AG08396 (cell line): ENCODE measurements at regions not wholly inside any gene's neighbourhood (a gene's known extent, or its start where the extent isn't known, plus 50 kb on each side); places are given as distances from the start of the nearest gene placed in this dataset.
"Not testable (repeated sequence)": the region's sequence is repeated elsewhere in the genome, so short reads cannot be mapped to it uniquely, and the experiment has no call there.

Source experiments
- DNase-seq: peaks from one replicate; pipeline ENCODE4 v3.0.0; 2012; ENCODE audit warnings: low spot score, mixed read lengths

DNA sequence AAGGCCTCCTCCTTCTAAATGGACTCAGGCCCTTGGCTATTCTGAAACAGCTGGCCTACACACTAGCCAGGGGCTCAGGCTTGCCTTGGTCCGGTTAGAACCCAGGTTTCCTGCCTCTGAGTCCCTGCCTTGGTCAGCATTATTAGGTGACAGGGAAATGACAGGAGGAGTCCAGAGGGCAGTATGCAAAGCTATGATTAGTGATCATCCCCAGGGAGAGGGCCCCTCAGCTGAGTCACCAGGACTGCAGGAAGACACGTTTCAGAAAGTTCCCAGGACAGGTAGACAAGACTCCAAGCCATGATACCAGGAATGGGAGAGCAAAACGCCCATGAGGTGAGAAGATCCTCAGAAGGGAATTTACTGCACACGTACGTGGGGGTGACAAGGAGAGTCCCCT is 301.1 kb upstream of the COBL start:
- DNase-seq, result no peak

DNA sequence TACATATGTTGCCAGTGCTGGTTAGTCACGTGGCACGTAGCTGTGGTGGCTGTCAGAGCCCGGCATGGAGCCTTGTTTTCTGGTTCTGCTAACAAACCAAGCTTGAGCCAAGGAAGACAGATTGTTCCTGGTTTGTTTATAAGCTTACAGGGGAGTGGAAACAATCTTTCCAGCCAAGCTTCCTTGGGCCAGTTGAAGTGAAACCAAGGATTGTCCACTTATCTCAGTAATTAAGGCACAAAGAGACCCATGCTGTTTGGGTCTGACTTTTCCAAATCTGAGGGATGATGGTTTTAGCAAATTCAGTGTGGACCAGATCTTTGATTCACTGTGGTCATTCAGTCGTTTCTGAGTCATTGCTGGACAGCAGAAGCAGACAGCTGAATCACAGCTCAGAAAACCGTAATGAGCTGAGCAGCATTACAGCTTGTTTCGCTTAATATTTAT is 297.3 kb upstream of the COBL start:
- DNase-seq, result no peak

DNA sequence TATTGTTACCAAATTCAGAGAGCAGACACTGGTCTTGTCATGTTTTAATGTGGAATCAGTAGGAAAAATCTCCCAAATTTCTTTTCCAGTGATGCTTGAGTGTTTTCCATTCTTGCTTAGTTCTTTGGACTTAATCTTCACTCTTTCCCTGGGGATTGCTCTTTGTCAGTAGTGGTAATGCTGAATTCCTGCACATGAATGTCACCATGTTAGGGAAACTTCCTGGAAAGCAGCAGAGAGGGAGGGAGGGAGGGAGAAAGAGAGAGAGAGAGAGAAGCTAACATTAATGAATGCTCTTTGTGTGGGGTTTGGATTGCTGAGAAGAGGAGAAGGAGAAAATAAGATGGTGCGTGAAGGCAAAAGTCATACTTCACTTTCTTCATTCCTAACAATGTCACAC is 295.3 kb upstream of the COBL start:
- no peak for DNase-seq

DNA sequence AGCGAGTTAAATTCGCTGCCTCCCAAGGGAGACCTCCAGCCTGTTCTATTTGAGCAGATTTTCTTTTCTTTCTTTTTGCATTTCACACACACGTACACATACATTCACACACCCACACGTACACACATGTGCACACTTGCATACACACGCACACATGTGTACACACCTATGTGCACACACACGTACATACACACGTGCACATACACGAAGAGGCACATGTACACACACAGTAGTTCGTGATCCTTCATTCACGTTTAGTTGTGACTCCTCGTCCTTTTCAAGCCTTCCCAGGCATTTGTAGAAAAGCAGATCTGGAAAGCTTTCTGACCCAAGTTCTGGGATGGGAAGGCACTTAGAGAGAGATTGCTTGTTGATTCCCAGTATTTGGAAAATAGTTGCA is 290.8 kb upstream of the COBL start:
- no peak for DNase-seq

DNA sequence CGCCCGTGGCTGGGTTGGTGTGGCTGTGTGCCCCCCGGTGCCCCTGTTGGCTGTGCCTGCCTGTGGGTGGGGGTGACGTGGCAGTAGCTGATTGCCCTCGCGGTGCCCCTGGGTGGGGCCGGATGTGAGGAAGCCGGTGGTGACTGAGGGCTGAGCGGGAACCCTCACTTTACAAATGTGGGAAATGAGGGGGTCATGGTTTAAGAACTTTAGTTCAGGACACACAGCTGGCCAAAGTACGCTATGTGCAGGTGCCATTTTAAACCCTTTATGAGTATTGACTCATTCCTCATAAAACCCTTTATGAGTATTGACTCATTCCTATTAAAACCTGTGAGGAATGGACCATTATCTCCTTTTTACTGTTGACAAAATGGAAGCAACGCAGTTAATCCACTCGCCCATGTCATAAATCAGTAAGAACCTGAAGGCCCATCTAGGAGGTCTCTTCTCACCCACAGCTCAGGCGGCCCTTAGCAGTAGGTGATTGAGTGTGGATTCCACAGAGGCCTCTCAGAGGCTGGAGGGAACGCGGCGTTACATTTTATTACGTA is 290.1 kb upstream of the COBL start:
- DNase-seq, result no peak

DNA sequence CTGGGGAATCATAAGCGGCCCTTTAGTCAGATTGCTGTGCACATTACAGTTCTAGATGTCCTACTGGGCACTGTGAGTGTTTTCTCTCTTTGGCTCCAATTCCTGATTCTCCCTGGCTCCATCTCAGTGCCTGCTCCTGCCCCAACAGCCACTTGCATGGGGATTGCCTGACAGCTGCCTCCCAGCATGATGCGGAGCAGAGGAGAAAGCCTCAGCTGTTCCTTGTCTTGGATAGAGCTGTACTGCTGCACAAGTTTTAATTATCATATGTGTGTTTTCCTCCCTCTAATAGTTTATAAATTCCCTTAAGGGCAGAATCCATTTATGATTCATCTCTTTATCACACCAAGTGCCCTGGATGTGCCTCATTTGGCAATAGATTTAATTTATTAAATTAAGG is 285.8 kb upstream of the COBL start:
- no peak for DNase-seq

DNA sequence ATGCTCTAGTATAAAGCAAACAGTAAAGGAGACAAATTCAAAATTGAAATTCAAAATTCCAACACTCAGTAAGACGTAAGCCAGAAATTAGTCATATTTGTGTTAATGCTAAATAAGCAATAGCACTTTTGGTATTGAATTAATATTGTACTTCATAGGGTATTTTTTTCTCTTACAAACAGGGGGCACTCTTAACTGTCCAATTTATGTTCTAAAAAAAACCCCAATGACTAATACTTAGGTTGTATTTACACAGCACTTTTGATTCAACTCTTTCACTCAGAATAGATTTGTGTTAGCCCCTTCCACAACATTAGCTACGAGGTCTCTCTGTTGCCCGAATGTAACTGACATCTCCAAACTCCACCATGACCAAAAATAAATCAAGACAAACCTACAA is 284.9 kb upstream of the COBL start:
- no peak for DNase-seq

DNA sequence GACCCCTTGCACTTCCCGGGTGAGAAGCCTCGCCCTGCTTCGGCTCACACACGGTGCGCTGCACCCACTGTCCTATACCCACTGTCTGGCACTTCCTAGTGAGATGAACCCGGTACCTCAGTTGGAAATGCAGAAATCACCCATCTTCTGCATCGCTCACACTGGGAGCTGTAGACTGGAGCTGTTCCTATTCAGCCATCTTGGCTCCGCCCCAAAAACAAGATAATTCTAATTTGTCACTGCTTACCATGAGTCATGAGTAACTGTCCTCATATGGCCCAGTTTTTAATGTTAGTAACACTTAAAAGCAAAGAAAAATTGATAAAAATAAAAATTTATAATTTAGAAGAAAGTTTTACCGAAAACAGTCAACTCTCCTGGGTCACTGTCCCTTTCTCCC is 283.3 kb upstream of the COBL start:
- DNase-seq, result not testable (repeated sequence)

DNA sequence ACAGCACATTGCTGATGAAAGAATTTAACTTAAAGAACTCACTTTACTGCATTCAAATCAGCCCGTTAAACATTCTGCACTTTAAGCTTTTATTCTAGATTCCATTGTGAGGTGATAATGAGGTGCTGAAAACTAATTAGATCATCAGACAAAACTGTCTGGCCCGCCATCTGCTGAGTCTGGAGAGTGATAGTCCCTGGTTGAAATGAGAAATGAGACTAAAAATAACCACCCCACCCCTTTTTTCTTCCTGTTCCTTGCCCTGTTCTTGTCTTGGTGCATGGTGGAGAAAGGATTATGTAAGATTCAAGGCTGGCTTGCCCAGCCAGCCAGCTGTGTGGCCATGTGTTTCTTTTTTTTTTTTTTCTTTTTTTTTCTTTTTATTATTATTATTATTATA is 277.0 kb upstream of the COBL start:
- no peak for DNase-seq

DNA sequence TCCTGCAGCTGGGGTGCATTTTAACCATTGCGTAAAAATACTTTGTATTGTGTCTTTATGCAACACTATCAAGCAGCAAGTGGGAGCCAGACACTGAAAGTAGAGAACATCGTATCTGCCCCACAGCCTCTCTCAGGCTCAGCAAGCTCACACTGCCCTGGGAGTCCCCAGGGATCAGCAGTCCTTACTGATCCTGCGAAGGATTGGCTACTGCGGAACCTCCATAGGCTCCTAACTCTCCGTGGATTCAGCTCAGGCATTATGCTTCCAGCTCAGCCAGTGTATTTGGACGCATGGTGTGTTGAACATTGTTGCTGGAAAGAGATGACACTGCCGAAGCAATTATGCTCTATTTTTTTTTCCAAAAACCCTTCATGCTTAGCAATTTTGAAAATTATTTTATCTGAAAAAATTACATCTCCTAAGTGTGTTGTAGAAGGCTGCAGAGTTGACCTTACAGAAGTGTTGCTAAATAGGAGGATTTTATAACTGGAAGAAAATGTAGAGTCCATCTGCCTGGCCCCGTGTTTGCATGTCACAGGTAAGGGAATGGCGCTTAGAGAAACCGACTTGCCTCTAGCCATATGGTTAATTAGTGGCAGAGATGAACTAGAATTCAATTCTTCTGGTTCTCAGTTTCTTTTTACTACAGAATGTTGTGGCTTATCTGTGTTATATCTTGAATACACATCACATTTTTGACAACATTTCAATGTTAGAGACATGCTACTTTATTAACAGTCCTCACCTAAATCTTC is 276.4 kb upstream of the COBL start:
- no peak for DNase-seq

DNA sequence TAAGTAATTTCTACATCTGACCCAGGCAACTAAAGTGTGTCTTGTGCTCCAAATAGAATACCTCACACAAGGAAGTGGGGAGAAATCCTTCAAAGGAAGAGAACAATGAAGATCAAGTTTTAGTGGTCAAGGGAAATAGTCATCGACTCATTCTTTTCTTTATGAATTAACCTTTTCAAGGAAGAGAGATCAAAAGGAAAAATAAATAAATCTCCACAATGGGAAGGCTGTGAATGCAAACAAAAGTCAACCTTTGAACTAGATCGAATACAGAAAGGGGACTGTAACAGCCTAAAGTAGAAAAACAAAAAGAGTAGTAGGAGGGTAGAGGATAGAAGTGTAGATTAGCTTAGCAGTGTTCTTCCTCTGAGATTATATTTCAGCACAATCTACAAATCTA is 274.6 kb upstream of the COBL start:
- no peak for DNase-seq

DNA sequence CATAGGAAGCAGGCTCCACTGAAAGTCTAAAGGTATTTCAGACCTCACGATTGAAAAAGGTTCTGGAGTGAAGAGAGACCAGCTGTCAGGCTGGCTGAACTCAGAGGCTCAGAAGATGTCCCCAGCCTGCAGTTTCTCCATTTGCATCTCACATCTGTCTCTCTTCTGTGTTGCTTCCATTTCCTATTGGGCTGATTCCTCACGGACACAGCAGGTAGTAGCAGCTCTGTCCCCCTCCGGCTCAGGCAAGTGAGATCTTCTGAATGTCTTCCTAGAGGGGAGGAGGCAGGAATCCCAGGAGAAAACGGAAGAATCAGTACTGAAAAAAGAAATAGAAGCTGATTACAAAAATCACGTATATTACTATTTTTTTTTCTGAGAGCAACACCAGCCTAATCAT is 274.1 kb upstream of the COBL start:
- DNase-seq, result no peak

DNA sequence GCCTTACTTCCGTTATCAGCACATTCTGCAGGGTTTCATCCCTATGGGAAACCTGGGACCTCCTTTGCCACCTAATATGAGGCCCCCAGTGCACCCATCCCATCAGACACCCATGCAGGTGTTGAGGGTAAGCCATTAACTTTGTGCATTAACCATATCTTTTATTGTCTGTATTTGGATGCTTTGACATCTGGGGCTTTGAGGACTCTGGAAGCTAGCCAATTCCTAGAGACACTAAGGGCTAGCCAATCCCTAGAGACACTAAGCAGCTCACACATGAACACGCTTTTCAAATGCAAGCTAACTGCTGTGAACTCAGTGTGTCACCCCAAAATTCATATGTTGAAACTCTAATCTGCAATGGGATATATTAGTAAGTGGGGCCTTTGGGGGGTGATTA is 272.5 kb upstream of the COBL start:
- no peak for DNase-seq

DNA sequence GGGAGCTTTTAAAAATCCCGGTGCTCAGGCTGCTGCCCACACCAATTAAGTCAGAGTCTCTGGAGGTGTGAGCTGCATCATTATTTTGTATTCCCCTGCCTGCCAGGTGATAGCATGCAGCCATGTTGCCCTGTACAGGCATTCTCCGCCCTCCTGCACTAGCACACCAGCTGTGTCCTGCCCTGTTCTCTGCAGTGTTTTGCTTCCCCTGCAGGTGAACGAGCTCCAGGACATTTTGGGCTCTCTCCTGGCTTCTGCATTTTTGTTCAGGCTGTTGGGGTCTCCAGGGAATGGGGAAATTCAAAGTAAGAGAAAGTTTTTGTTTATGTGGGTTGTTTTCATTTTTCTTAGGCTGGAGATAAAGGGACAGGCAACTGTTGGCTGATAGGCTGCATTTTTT is 271.0 kb upstream of the COBL start:
- DNase-seq, result no peak

DNA sequence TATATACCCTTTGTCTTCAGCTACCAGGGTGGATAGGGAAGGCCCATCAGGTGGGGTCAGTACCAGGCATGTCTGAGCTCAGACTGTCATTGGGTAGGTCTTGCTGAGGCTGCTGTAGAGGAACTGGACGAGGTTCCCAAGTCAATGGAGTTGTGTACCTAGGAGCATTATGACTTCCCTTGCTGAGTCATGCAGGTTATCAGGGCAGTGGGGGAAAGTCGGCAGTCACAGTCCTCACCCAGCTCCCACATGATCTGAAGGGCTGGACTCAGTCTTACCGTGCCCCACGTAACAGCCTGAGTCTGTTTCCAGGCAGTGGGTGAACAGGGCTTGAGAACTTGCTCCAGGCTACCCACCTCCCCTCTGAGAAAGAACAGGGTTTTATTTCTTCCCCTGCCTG is 260.8 kb upstream of the COBL start:
- DNase-seq, result no peak

DNA sequence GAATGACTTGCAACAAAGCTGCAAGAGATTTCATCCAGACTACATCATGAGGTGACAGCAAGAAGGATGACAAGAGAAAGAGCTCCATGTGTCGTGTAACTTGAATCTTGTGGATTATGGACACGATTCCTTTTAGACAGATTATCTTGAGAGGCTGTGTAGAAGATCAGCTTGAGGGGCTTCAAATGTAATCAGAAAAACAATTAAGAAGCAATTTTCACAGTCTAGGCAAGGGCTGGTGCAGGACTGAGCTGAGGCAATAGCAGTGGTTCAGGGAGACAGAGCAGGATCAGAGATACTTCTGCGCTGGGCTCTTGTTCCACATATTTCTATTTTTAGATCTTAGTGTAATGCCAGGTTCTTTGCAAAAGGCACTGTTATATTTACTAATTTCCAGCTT is 253.0 kb upstream of the COBL start:
- DNase-seq, result no peak

DNA sequence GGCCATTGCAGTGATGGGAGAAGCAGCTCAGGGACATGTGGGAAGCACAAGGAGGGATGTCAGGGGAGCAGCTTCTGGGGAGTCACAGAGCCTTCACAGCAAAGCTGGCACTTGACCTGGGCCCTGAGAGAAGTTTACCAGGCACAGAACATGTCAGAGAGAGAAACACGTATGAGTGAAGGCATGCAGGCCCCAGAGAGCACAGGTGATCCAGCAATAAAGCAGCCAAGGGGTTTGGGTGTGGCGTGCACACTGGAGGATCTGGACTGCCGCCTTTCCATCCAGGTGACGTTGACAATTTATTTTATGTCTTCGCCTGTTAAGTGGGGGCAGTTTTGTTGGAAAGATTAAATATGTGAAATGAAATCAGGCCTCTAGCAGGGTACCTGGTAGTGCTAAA is 252.6 kb upstream of the COBL start:
- DNase-seq, result no peak

DNA sequence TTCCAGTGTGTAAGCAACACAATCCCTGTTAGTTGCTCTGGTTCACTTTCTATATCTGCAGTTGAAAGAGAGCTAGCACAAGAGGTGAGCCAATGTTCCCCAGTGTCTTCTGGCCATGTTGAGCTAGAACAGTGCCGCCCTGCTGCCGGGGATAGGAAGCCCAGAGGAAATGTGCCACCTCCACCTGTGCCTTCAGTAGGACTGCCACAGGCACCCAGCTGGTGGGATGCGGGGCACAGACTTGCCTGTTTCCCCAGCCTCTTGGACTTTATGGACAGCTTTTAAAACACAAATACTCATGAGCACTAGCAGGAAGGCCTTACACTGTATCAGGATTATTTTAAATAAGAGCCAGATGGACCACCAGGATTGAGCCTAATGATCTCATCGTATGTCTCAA is 234.5 kb upstream of the COBL start:
- DNase-seq, result no peak

DNA sequence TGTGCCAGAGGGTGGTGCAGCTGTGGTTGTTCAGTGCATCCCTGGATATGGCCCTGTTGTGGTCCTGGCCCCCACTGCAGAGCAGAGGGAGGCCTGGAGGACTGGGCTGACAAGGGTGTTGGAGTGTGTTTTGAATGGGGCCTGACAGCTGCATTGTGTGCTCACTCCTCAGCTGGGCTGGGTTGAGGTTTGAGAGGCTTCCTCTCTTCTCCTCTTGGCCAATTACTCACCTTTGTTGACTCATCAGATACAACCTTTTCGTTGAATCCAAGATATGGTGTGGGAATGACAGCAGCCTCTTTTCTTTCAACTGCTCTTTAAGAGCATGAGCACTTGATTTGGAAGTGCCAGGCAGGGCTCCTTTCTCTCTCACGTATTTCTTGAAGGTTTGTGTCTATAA is 228.5 kb upstream of the COBL start:
- no peak for DNase-seq

DNA sequence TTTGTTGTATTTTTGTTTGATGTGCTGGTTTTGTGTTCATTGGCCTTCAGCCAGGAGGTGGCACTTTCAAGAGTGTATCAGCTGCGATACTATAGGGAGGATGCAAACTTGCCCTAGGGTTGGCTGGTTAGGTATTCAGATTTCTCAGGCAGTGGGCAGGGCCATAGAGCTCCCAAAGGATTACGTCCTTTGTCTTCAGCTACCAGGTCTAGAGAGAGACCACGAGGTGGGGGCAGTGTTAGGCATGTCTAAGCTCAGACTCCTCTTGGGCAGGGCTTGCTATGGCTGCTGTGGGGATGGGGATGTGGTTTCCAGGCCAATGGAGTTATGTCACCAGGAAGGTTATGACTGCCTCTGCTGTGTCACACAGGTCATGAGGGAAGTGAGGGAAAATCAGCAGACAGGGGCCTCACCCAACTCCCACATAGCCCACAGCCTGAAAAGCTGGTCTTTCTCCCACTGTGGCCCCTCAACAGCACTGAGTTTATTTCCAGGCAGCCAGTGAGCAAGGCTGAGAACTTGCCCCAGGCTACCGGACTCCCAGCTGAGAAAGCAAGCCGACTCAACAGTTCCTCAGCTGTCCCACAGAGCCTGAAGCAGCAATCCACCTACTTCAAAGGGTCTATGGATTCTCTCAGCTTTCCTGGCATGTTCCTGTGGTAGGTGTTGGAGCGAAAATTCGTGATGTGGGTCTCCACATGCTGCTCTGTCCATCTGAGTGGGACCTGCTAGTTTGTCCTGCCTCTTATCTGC is 227.4 kb upstream of the COBL start:
- DNase-seq, result no peak

DNA sequence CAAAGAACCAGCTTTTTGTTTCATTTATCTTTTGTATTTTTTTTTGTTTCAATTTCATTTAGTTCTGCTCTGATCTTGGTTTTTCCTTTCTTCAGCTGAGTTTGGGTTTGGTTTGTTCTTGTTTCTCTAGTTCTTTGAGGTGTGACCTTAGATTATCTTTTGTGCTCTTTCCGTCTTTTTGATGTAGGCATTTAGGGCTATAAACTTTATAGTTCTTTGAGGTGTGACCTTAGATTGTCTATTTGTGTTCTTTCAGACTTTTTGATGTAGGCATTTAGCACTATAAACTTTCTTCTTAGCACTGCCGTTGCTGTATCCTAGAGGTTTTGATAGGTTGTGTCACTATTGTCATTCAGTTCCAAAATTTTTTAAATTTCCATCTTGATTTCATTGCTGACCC is 224.3 kb upstream of the COBL start:
- DNase-seq, result not testable (repeated sequence)

DNA sequence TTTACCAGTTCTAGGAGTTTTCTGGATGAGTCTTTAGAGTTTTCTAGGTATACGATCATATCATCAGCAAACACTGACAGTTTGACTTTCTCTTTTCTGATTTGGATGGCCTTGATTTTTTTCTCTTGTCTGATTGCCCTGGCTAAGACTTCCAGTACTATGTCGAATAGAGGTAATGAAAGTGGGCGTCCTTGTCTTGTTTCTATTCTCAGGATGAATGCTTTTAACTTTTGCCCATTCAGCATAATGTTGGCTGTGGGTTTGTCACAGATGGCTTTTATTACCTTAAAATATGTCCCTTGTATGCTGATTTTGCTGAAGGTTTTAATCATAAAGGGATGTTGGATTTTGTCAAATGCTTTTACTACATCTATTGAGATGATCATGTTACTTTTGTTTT is 223.2 kb upstream of the COBL start:
- no peak for DNase-seq

DNA sequence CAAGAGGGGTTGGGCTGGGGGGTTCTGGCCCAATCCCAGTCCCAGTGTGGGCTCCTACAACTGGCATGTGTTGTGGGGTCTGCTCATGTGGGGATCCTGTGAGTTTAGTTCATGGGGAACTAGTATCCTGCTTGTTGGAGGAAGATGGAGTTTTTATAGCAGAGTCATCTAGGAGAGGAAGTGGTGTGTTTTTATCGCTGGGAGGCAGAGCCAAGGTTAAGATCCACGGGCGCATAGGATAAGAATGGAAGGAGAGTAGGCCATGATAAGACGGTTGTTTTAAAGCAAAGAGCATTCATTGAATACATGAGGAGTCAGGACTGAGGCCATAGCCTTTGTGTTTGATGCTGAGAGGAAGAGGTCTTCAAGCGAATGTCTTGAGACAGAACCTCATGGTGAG is 211.6 kb upstream of the COBL start:
- no peak for DNase-seq
